Esophagus muscularis mucosa (tissue), 4 donors: ENCODE measurements at regions not wholly inside any gene's neighbourhood (a gene's known extent, or its start where the extent isn't known, plus 50 kb on each side); places are given as distances from the start of the nearest gene placed in this dataset.
"Not testable (repeated sequence)": the region's sequence is repeated elsewhere in the genome, so short reads cannot be mapped to it uniquely, and the experiment has no call there.

ENCODE experiments used
- DNase-seq: peaks from one replicate; pipeline ENCODE4 v3.0.0-alpha.2; 2017; ENCODE audit errors: extremely low spot score
- H3K27ac ChIP-seq, 4 donors: fragments of 200-600 bp; sonication (generic); replicated peaks in 1 of 4; 1 replicate in 3 of 4; 2 replicates in 1 of 4; pipeline ENCODE4 v1.5.1; 2016 to 2019; ENCODE audit warnings: mild to moderate bottlenecking in 1 of 4
- H3K27me3 ChIP-seq, 4 donors: fragments of 200-600 bp; sonication (generic); one replicate each; pipeline versions ENCODE4 v1.5.1 to v1.6.0; 2016 to 2019
- H3K36me3 ChIP-seq, 4 donors: fragments of 200-600 bp; sonication (generic); one replicate each; pipeline ENCODE4 v1.5.1; 2016 to 2019
- H3K4me1 ChIP-seq, 4 donors: fragments of 200-600 bp; sonication (generic); one replicate each; pipeline ENCODE4 v1.5.1; 2016 to 2019
- H3K4me3 ChIP-seq, 4 donors: fragments of 200-600 bp; sonication (generic); 1 replicate in 2 of 4; 2 replicates in 2 of 4; pipeline ENCODE4 v1.5.1; 2016 to 2019; ENCODE audit warnings: mild to moderate bottlenecking in 4 of 4, moderate library complexity in 1 of 4
- H3K9me3 ChIP-seq, 4 donors: fragments of 200-600 bp; sonication (generic); 1 replicate in 3 of 4; 2 replicates in 1 of 4; pipeline ENCODE4 v1.5.1; 2016 to 2019
- EP300 ChIP-seq: sonication (generic); formaldehyde crosslinking; IDR thresholded peaks from one replicate; pipeline ENCODE4 v1.6.1; 2017; ENCODE audit warnings: antibody characterized with exemption
- POLR2A ChIP-seq: fragments of 450-650 bp; IDR thresholded peaks from one replicate; pipeline ENCODE4 v1.6.1; 2017; ENCODE audit warnings: antibody characterized with exemption, moderate library complexity, mild to moderate bottlenecking, low read depth
- POLR2AphosphoS5 ChIP-seq, 2 donors: sonication (generic); formaldehyde crosslinking; IDR thresholded peaks; one replicate each; pipeline ENCODE4 v1.6.1; 2017; ENCODE audit warnings: antibody characterized with exemption in 2 of 2
- WGBS: methylation state at CpG from one replicate; pipeline ENCODE4 v1.1.5; 2018; 5-methylcytosine and 5-hydroxymethylcytosine counted together
- intact Hi-C: fragments of 100-400 bp; cut with DNase I; formaldehyde crosslinking; loops from one replicate; pipeline ENCODE4 v1.15.1; 2023
- TF ChIP-seq, protein P1 (sequence below), 3 experiments: fragments of 200-600 bp in 2 of 3; fragments of 450-650 bp in 1 of 3; sonication (generic) in 2 of 3; IDR thresholded peaks; one replicate each; pipeline ENCODE4 v1.5.1; 2017 to 2019; ENCODE audit warnings: antibody characterized with exemption in 3 of 3, mild to moderate bottlenecking in 2 of 3, moderate library complexity in 1 of 3

DNA sequence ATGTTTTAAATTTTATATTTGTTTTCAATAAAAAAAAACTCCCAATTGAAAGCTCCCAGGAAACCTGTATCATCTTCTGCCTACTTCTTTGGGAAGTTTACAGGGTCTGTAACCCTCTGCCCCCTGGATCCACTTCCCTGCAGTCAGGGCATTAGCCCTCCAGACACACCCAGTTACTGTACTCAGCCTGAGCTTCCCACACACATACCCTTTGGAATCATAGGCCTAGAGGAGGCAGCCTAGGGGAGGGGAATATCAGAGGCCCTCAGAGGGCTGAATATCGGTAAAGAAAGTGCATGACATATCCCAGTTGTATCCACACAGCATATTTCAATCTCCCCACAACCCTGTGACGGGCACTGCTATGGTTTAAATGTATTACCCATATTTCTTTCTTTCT, 56.2 kb upstream of the TFPI start:
- H3K27ac ChIP-seq, H3K4me1 ChIP-seq, H3K9me3 ChIP-seq, H3K27me3 ChIP-seq, DNase-seq, H3K36me3 ChIP-seq, H3K4me3 ChIP-seq, intact Hi-C loops: not testable (repeated sequence)
- 97% methylated on average over 2 of the region's 2 CpGs for WGBS

DNA sequence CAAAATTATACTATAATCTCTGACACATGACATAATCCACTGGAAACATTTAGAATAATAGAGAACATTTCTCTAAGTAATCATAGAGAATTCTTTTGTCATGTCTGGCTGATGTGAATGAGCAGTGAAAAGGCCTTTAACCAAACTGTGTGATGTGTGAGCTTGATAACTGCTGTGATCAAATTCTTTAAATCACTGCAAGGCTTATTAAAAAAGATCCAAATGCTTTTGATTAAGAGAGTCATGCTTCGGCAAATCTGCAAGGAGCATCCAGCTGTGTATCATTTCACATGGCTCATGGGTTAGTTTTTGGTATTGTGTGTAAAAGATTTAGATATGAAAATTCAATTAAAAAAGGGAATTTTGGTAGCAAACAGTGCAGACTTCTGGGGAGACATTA, 58.6 kb upstream of the TFPI start:
- Histone ChIP-seq H3K4me3 (no peak overlapping the region), H3K27ac (no peak overlapping the region), H3K27me3 (no peaks in the 10 kb centered on the region), H3K36me3 (no peaks in the 10 kb centered on the region), H3K4me1 (no peaks in the 10 kb centered on the region), H3K9me3 (no peaks in the 10 kb centered on the region)
- TF ChIP-seq POLR2AphosphoS5 (IDR thresholded peaks at IDR 0.05) (no peak), POLR2A (no peak)
- 91% methylated on average over 1 of the region's 1 CpG for WGBS
- intact Hi-C loops, result no loop called here
- no peak for DNase-seq

DNA sequence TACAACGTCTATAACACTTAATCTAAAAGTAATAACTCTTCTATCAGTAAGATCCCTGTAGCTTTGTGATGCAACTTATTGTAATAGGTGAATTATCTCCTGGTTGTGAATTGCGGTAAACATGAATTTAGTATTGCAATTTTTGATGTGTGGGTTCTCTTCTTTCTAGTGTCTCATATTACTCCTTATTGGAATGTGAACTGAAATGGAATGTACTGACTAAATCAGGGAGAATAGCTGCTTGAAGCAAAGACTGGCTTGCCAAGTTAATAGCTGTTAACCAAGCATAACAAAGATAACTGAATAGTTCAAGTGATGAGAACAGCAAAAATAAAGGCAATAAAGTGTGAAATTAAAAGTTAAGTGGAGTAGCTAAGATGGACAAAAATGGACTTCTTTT, 60.5 kb upstream of the TFPI start:
- intact Hi-C loops, result no loop called here
- TF ChIP-seq EP300 (no peak), POLR2AphosphoS5 (IDR thresholded peaks at IDR 0.05) (no peak), POLR2A (no peak)
- TF ChIP-seq, protein P1, sequence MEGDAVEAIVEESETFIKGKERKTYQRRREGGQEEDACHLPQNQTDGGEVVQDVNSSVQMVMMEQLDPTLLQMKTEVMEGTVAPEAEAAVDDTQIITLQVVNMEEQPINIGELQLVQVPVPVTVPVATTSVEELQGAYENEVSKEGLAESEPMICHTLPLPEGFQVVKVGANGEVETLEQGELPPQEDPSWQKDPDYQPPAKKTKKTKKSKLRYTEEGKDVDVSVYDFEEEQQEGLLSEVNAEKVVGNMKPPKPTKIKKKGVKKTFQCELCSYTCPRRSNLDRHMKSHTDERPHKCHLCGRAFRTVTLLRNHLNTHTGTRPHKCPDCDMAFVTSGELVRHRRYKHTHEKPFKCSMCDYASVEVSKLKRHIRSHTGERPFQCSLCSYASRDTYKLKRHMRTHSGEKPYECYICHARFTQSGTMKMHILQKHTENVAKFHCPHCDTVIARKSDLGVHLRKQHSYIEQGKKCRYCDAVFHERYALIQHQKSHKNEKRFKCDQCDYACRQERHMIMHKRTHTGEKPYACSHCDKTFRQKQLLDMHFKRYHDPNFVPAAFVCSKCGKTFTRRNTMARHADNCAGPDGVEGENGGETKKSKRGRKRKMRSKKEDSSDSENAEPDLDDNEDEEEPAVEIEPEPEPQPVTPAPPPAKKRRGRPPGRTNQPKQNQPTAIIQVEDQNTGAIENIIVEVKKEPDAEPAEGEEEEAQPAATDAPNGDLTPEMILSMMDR (IDR thresholded peaks at IDR 0.05), result no peak
- Histone ChIP-seq H3K27ac (no peak overlapping the region), H3K4me3 (no peak overlapping the region), H3K27me3 (no peaks in the 10 kb centered on the region), H3K9me3 (no peaks in the 10 kb centered on the region), H3K4me1 (no peaks in the 10 kb centered on the region), H3K36me3 (no peaks in the 10 kb centered on the region)
- WGBS, result 66% methylated on average over 2 of the region's 2 CpGs
- DNase-seq, result no peak

DNA sequence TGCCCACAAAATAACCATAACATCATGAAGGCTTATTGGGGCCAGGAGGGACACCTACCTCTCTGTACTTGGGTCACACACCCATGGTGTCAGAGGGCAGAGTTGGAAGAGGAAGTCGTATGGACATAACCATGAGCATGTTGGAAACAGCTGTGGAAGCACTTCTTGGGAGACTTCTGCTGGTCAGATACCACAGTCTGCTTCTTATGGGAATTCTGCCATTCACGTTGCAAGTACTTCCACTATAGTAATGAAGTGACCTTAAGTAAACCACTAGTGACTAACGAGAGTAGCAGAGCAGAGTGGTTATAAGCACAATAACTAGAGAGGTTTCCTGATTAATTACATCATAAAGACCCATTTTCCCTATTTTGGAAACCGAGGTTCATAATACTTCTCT, 61.1 kb upstream of the TFPI start:
- Histone ChIP-seq H3K27me3 (no peaks in the 10 kb centered on the region), H3K9me3 (no peaks in the 10 kb centered on the region), H3K4me3 (no peak overlapping the region), H3K36me3 (no peaks in the 10 kb centered on the region), H3K4me1 (no peaks in the 10 kb centered on the region), H3K27ac (no peak overlapping the region)
- intact Hi-C loops, result no loop called here
- TF ChIP-seq EP300, result no peak
- TF ChIP-seq, protein P1 (IDR thresholded peaks at IDR 0.05), result no peak
- no peak for TF ChIP-seq POLR2AphosphoS5 (IDR thresholded peaks at IDR 0.05)
- TF ChIP-seq POLR2A, result no peak
- 94% methylated on average over 4 of the region's 4 CpGs for WGBS
- DNase-seq, result no peak

DNA sequence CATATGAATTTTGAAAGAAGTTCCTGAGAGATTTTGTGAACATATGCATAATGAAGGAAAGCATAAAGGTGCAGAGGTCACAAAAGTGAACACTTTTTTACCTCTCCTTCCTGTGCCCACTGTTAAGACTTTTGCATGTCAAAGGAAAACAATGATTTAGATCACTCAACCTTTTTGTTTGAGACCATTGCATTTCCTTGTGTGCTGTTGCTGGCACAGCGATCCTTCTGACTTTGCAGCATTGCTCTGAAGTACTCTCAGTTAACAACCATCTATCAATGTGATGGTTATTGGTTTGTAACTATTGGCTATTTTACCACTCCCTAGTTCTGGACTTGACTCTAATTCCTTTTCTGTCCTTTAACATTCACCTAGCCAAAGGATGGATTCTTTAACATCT, 61.7 kb upstream of the TFPI start:
- intact Hi-C loops, result no loop called here
- WGBS, result 100% methylated on average over 1 of the region's 1 CpG
- no peak overlapping the region for H3K27ac ChIP-seq
- no peak for DNase-seq
- H3K27me3 ChIP-seq, result no peaks in the 10 kb centered on the region
- no peaks in the 10 kb centered on the region for H3K9me3 ChIP-seq
- H3K4me1 ChIP-seq, result no peaks in the 10 kb centered on the region
- no peak overlapping the region for H3K4me3 ChIP-seq
- TF ChIP-seq POLR2AphosphoS5 (IDR thresholded peaks at IDR 0.05) (no peak), POLR2A (no peak)
- TF ChIP-seq, protein P1 (IDR thresholded peaks at IDR 0.05), result no peak
- H3K36me3 ChIP-seq, result no peaks in the 10 kb centered on the region

DNA sequence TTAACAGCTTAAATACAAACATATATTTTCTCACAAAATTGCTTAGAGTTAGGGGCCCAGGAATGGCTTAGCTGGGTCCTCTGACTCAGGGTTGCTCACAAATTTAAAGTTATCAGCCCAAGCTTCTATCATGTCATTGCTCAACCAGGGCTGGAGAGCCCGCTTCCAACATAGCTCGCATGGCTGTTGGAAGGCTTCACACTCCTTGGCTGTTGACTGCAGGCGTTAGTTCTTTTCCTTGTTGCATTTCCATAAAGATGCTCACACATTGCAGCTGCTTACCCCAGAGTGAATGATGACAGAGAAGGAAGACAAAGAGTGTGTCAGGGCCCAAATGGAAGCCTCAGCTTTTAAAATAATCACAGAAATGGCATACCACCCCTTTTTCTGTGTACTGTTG, 62.9 kb upstream of the TFPI start:
- H3K27me3 ChIP-seq, result no peaks in the 10 kb centered on the region
- H3K27ac ChIP-seq, result no peak overlapping the region
- intact Hi-C loops, result no loop called here
- DNase-seq, result no peak
- H3K4me1 ChIP-seq, result no peaks in the 10 kb centered on the region
- H3K4me3 ChIP-seq, result no peak overlapping the region
- WGBS, result 76% methylated on average over 3 of the region's 3 CpGs
- no peaks in the 10 kb centered on the region for H3K36me3 ChIP-seq
- no peaks in the 10 kb centered on the region for H3K9me3 ChIP-seq
- no peak for TF ChIP-seq POLR2AphosphoS5 (IDR thresholded peaks at IDR 0.05)
- TF ChIP-seq POLR2A, result no peak
- TF ChIP-seq EP300, result no peak
- TF ChIP-seq, protein P1 (IDR thresholded peaks at IDR 0.05), result no peak
